Right lobe of liver (tissue), 4 donors: ENCODE measurements at regions not wholly inside any gene's neighbourhood (a gene's known extent, or its start where the extent isn't known, plus 50 kb on each side); places are given as distances from the start of the nearest gene placed in this dataset.

ENCODE experiments used
- POLR2A ChIP-seq: fragments of 450-650 bp; IDR thresholded peaks from one replicate; pipeline ENCODE4 v1.6.1; 2017; ENCODE audit warnings: antibody characterized with exemption, mild to moderate bottlenecking
- TF ChIP-seq, protein P1 (sequence below), 4 donors: fragments of 200-600 bp in 3 of 4; fragments of 450-650 bp in 1 of 4; IDR thresholded peaks; one replicate each; pipeline versions ENCODE4 v1.5.1 to v1.8.0; 2016 to 2022; ENCODE audit warnings: antibody characterized with exemption in 4 of 4, mild to moderate bottlenecking in 2 of 4
- donor health status: DM: no; HTN: no; CAD: no.
- donor health status: DM: no; HTN: no; CAD: no.
- donor health status: DM: no; HTN: yes; CAD: no.

- no peak for TF ChIP-seq POLR2A
- TF ChIP-seq, protein P1, sequence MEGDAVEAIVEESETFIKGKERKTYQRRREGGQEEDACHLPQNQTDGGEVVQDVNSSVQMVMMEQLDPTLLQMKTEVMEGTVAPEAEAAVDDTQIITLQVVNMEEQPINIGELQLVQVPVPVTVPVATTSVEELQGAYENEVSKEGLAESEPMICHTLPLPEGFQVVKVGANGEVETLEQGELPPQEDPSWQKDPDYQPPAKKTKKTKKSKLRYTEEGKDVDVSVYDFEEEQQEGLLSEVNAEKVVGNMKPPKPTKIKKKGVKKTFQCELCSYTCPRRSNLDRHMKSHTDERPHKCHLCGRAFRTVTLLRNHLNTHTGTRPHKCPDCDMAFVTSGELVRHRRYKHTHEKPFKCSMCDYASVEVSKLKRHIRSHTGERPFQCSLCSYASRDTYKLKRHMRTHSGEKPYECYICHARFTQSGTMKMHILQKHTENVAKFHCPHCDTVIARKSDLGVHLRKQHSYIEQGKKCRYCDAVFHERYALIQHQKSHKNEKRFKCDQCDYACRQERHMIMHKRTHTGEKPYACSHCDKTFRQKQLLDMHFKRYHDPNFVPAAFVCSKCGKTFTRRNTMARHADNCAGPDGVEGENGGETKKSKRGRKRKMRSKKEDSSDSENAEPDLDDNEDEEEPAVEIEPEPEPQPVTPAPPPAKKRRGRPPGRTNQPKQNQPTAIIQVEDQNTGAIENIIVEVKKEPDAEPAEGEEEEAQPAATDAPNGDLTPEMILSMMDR (IDR thresholded peaks at IDR 0.05) = no peak
These were observed 71.8 kb upstream of the BMP2K start for GRCh38 chr4:78704317-78704716.
